Keratinocyte (primary cell): ENCODE measurements at regions not wholly inside any gene's neighbourhood (a gene's known extent, or its start where the extent isn't known, plus 50 kb on each side); places are given as distances from the start of the nearest gene placed in this dataset.
"Not testable (repeated sequence)": the region's sequence is repeated elsewhere in the genome, so short reads cannot be mapped to it uniquely, and the experiment has no call there.

ENCODE experiments used
- CTCF ChIP-seq, 3 experiments: IDR thresholded peaks in 1 of 3; conservative IDR thresholded peaks in 1 of 3; optimal IDR thresholded peaks in 1 of 3; 2 replicates in 2 of 3; 3 replicates in 1 of 3; pipeline versions ENCODE3 to v1.5.1; 2011; ENCODE audit warnings: low read length in 3 of 3, mild to moderate bottlenecking in 3 of 3, moderate library complexity in 2 of 3, control low read depth in 1 of 3, inconsistent platforms in 1 of 3; ENCODE audit not compliant: insufficient read depth in 2 of 3; ENCODE audit errors: extremely low read depth in 1 of 3
- EZH2 ChIP-seq: IDR thresholded peaks from one replicate; pipeline ENCODE4 v1.6.1; 2012; ENCODE audit warnings: inconsistent platforms, mild to moderate bottlenecking, low read length, moderate library complexity

- not testable (repeated sequence) for TF ChIP-seq CTCF (optimal IDR thresholded peaks at IDR 0.05 in 1 of 3, IDR thresholded peaks at IDR 0.05 in 1 of 3, conservative IDR thresholded peaks at IDR 0.05 in 1 of 3; ENCODE audit: extremely low read depth in 1 of 3, insufficient read depth in 2 of 3, low read length in 3 of 3); EZH2
These were observed 197.1 kb upstream of the TBL1XR1 start for GRCh38 chr3:177394231-177395024.
